Spleen (tissue), 11 donors: ENCODE measurements at regions not wholly inside any gene's neighbourhood (a gene's known extent, or its start where the extent isn't known, plus 50 kb on each side); places are given as distances from the start of the nearest gene placed in this dataset.
A peak's percentile ranks its signal among the peaks of the same experiment; 100 is the strongest.

ENCODE experiments used
- DNase-seq: peaks from one replicate; pipeline ENCODE4 v3.0.0-alpha.2; 2020
- H3K27ac ChIP-seq, 8 donors: fragments of 200-600 bp; sonication (generic) in 7 of 8; 1 replicate in 4 of 8; 2 replicates in 4 of 8; pipeline versions ENCODE4 v1.5.0 to v1.8.0; 2016 to 2021; ENCODE audit warnings: inconsistent platforms in 4 of 8, mild to moderate bottlenecking in 4 of 8, moderate library complexity in 1 of 8
- H3K27me3 ChIP-seq, 7 donors: fragments of 200-600 bp; sonication (generic) in 6 of 7; replicated peaks in 1 of 7; 1 replicate in 4 of 7; 2 replicates in 3 of 7; pipeline versions ENCODE4 v1.5.0 to v1.8.0; 2016 to 2021; ENCODE audit warnings: inconsistent platforms in 3 of 7, mild to moderate bottlenecking in 1 of 7
- H3K36me3 ChIP-seq, 6 donors: fragments of 200-600 bp; sonication (generic) in 5 of 6; 1 replicate in 4 of 6; 2 replicates in 2 of 6; pipeline versions ENCODE4 v1.5.0 to v1.8.0; 2016 to 2021; ENCODE audit warnings: inconsistent platforms in 2 of 6
- H3K4me1 ChIP-seq, 6 donors: fragments of 200-600 bp; sonication (generic) in 5 of 6; 1 replicate in 3 of 6; 2 replicates in 3 of 6; pipeline versions ENCODE4 v1.5.0 to v1.8.0; 2016 to 2021; ENCODE audit warnings: inconsistent platforms in 3 of 6
- H3K4me3 ChIP-seq, 8 donors: fragments of 200-600 bp; sonication (generic) in 7 of 8; 1 replicate in 4 of 8; 2 replicates in 4 of 8; pipeline versions ENCODE4 v1.5.0 to v1.8.0; 2016 to 2021; ENCODE audit warnings: inconsistent platforms in 4 of 8, mild to moderate bottlenecking in 4 of 8, moderate library complexity in 2 of 8
- H3K9me3 ChIP-seq, 8 donors: fragments of 200-600 bp; sonication (generic) in 7 of 8; 1 replicate in 4 of 8; 2 replicates in 4 of 8; pipeline versions ENCODE4 v1.5.0 to v1.8.0; 2016 to 2021; ENCODE audit warnings: inconsistent platforms in 4 of 8
- POLR2A ChIP-seq, 3 donors: fragments of 450-650 bp; IDR thresholded peaks; one replicate each; pipeline ENCODE4 v1.5.1; 2017; ENCODE audit warnings: antibody characterized with exemption in 3 of 3, mild to moderate bottlenecking in 1 of 3
- POLR2AphosphoS5 ChIP-seq, 3 donors: sonication (generic); formaldehyde crosslinking; IDR thresholded peaks; one replicate each; pipeline ENCODE4 v1.5.1; 2017; ENCODE audit warnings: antibody characterized with exemption in 3 of 3
- WGBS, 5 donors: extraction: QIAGEN DNeasy Blood & Tissue Kit in 3 of 5; methylation state at CpG; one replicate each; pipeline versions ENCODE4 v1.1.5 to v1.1.7; 2013 to 2018; 5-methylcytosine and 5-hydroxymethylcytosine counted together
- intact Hi-C: fragments of 100-400 bp; cut with DNase I; formaldehyde crosslinking; loops from one replicate; pipeline ENCODE4 v1.15.0; 2023; ENCODE audit warnings: low total_unique reads
- TF ChIP-seq, protein P1 (sequence below), 11 experiments: fragments of 200-600 bp in 7 of 11; fragments of 450-650 bp in 4 of 11; sonication (generic) in 4 of 11; IDR thresholded peaks in 8 of 11; conservative IDR thresholded peaks in 3 of 11; 1 replicate in 7 of 11; 2 replicates in 4 of 11; pipeline versions ENCODE4 v1.4.0 to v1.8.0; 2016 to 2021; ENCODE audit warnings: antibody characterized with exemption in 11 of 11, inconsistent platforms in 4 of 11, mild to moderate bottlenecking in 1 of 11
- donor health status: healthy with polysubstance abuse.
- donor health status: DM: no; HTN: no; CAD: no; lungs with moderate emphysema.
- donor health status: DM: no; HTN: no; CAD: no.
- donor health status: Bipolar disorder and iron deficiency.
- donor health status: healthy.
- donor health status: DM: no; HTN: no; CAD: no.
- donor health status: DM: yes; HTN: yes; CAD: no.

GRCh38 chr2:209322905-209323512, 100.8 kb upstream of the MAP2 start:
- no peak overlapping the region for H3K27ac ChIP-seq
- TF ChIP-seq POLR2A (IDR thresholded peaks at IDR 0.05) (no peak), POLR2AphosphoS5 (IDR thresholded peaks at IDR 0.05) (no peak)
- TF ChIP-seq, protein P1, sequence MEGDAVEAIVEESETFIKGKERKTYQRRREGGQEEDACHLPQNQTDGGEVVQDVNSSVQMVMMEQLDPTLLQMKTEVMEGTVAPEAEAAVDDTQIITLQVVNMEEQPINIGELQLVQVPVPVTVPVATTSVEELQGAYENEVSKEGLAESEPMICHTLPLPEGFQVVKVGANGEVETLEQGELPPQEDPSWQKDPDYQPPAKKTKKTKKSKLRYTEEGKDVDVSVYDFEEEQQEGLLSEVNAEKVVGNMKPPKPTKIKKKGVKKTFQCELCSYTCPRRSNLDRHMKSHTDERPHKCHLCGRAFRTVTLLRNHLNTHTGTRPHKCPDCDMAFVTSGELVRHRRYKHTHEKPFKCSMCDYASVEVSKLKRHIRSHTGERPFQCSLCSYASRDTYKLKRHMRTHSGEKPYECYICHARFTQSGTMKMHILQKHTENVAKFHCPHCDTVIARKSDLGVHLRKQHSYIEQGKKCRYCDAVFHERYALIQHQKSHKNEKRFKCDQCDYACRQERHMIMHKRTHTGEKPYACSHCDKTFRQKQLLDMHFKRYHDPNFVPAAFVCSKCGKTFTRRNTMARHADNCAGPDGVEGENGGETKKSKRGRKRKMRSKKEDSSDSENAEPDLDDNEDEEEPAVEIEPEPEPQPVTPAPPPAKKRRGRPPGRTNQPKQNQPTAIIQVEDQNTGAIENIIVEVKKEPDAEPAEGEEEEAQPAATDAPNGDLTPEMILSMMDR (IDR thresholded peaks at IDR 0.05 in 8 of 11, conservative IDR thresholded peaks at IDR 0.05 in 3 of 11): no peak
- no peaks in the 10 kb centered on the region for H3K36me3 ChIP-seq
- intact Hi-C loops: no loop called here
- DNase-seq: no peak
- no peaks in the 10 kb centered on the region for H3K9me3 ChIP-seq
- no peak overlapping the region for H3K4me3 ChIP-seq
- WGBS, 5 donors: 67 to 81% (median 75%) methylated on average over 5 of the region's 5 CpGs
- H3K4me1 ChIP-seq: no peaks in the 10 kb centered on the region
- peaks cover 0 to 6% (median 0%) of the 10 kb centered on the region in 7 donors for H3K27me3 ChIP-seq

- Histone ChIP-seq H3K9me3 (no peaks in the 10 kb centered on the region), H3K27me3 (peaks cover 0 to 6% (median 0%) of the 10 kb centered on the region in 7 donors), H3K36me3 (no peaks in the 10 kb centered on the region), H3K4me3 (no peak overlapping the region), H3K27ac (no peak overlapping the region), H3K4me1 (no peaks in the 10 kb centered on the region)
- no peak for DNase-seq
- TF ChIP-seq, protein P1 (IDR thresholded peaks at IDR 0.05 in 8 of 11, conservative IDR thresholded peaks at IDR 0.05 in 3 of 11): no peak
- TF ChIP-seq POLR2A (IDR thresholded peaks at IDR 0.05) (no peak), POLR2AphosphoS5 (IDR thresholded peaks at IDR 0.05) (no peak)
- WGBS, 5 donors: 70 to 85% (median 77%) methylated on average over 2 of the region's 2 CpGs
- intact Hi-C loops: no loop called here
Measured at GRCh38 chr2:209323738-209324137, 100.1 kb upstream of the MAP2 start.

DNA sequence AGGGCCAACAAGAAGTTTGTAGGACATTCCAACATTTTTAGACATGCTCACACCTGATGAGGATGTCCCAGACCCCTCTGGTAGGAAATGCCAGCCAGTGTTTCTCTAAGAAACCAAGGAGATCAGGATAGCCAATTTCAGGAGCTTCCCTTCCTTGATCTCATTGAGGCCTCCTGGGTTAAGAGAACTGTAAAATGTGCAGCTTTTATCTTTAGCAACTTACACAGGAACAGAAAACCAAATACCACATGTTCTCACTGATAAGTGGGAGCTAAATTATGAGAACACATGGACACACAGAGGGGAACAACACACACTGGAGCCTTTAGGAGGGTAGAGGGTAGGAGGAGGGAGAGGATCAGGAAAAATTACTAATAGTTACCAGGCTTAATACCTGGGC, 99.6 kb upstream of the MAP2 start:
- Histone ChIP-seq H3K4me3 (no peak overlapping the region), H3K4me1 (no peaks in the 10 kb centered on the region), H3K27me3 (peaks cover 0 to 6% (median 0%) of the 10 kb centered on the region in 7 donors), H3K27ac (no peak overlapping the region), H3K36me3 (no peaks in the 10 kb centered on the region), H3K9me3 (no peaks in the 10 kb centered on the region)
- intact Hi-C loops: no loop called here
- TF ChIP-seq POLR2A (IDR thresholded peaks at IDR 0.05) (no peak), POLR2AphosphoS5 (IDR thresholded peaks at IDR 0.05) (no peak)
- TF ChIP-seq, protein P1 (IDR thresholded peaks at IDR 0.05 in 8 of 11, conservative IDR thresholded peaks at IDR 0.05 in 3 of 11): no peak
- DNase-seq: no peak

- no peak overlapping the region for H3K27ac ChIP-seq
- TF ChIP-seq, protein P1 (IDR thresholded peaks at IDR 0.05 in 8 of 11, conservative IDR thresholded peaks at IDR 0.05 in 3 of 11): peak in 1 of 11 experiments; percentile 7
- no peak for TF ChIP-seq POLR2AphosphoS5 (IDR thresholded peaks at IDR 0.05)
- no peak for TF ChIP-seq POLR2A (IDR thresholded peaks at IDR 0.05)
- H3K36me3 ChIP-seq: no peaks in the 10 kb centered on the region
- H3K9me3 ChIP-seq: no peaks in the 10 kb centered on the region
- peaks cover 0 to 11% (median 0%) of the 10 kb centered on the region in 7 donors for H3K27me3 ChIP-seq
- no peak overlapping the region for H3K4me3 ChIP-seq
- intact Hi-C loops: loop anchor here (10.0 kb wide), 1 partner anchor 863 kb away; no protein-coding TSS in a partner anchor
- 9 to 30% (median 25%) methylated on average over 1 of the region's 1 CpG for WGBS, 5 donors
- H3K4me1 ChIP-seq: peaks cover 0 to 5% (median 0%) of the 10 kb centered on the region in 6 donors
- no peak for DNase-seq
Measured at GRCh38 chr2:209331291-209331844, 92.5 kb upstream of the MAP2 start.
